ENCODE measurements at regions not wholly inside any gene's neighbourhood (a gene's known extent, or its start where the extent isn't known, plus 50 kb on each side); places are given as distances from the start of the nearest gene placed in this dataset.

DNA sequence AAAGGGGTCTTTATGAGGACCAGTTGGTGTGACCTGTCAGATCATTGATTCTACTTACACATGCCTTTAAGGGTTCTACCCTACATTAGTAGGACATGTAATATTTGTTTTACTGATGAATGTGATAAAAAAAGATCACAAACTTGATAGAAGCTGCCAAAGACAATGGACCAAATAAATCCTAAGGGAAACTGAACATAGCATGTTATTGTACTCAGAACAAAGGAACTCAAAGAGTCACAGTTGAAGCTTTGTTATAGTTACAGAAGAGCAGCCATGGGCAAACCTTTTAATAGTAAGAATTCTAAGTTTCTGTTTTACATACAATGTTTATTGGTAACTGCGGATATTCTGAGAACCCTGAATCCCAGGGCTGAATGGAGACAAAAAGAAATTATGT, 780.1 kb downstream of the SLITRK6 start:
- Histone ChIP-seq H3K4me1 (no peaks in the 10 kb centered on the region), H3K4me3 (no peak overlapping the region), H3K27ac (no peak overlapping the region), H3K27me3 (ENCODE audit: insufficient read depth in 3 of 3, low read length in 2 of 3) (no peaks in the 10 kb centered on the region), H3K36me3 (ENCODE audit: insufficient read depth in 1 of 2, low read depth in 1 of 2) (no peaks in the 10 kb centered on the region), H3K9me3 (no peaks in the 10 kb centered on the region)
- DNase-seq (no peak), ATAC-seq (no peak)
- intact Hi-C loops (cut with DNase I) = no loop called here
- WGBS, 3 donors = 86 to 91% (median 86%) methylated on average over 1 of the region's 1 CpG
- TF ChIP-seq, protein P1, sequence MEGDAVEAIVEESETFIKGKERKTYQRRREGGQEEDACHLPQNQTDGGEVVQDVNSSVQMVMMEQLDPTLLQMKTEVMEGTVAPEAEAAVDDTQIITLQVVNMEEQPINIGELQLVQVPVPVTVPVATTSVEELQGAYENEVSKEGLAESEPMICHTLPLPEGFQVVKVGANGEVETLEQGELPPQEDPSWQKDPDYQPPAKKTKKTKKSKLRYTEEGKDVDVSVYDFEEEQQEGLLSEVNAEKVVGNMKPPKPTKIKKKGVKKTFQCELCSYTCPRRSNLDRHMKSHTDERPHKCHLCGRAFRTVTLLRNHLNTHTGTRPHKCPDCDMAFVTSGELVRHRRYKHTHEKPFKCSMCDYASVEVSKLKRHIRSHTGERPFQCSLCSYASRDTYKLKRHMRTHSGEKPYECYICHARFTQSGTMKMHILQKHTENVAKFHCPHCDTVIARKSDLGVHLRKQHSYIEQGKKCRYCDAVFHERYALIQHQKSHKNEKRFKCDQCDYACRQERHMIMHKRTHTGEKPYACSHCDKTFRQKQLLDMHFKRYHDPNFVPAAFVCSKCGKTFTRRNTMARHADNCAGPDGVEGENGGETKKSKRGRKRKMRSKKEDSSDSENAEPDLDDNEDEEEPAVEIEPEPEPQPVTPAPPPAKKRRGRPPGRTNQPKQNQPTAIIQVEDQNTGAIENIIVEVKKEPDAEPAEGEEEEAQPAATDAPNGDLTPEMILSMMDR (IDR thresholded peaks at IDR 0.05) = no peak

DNA sequence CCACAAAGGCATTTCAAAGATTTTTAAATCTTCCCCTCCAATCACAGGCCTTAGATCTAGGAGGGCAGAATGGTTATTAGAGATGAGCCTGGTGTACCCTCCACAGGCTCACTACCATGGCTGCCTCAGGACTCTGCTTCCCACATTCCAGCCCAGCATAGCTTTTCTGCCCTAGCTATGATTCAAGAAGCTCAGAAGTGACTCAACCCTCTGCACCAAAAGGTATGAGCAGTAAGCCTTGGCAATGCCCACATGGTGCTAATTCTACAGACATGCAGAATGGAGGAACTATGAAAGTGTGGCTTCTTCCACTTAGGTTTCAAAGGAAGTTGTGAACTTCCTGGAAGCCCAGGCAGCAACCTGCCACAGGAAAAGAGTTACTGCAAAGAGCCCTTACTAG, 786.2 kb downstream of the SLITRK6 start:
- ATAC-seq (no peak), DNase-seq (no peak)
- no peaks in the 10 kb centered on the region for H3K36me3 ChIP-seq (ENCODE audit: insufficient read depth in 1 of 2, low read depth in 1 of 2)
- no peaks in the 10 kb centered on the region for H3K9me3 ChIP-seq
- TF ChIP-seq, protein P1 (IDR thresholded peaks at IDR 0.05) = no peak
- intact Hi-C loops (cut with DNase I) = no loop called here
- H3K4me1 ChIP-seq = no peaks in the 10 kb centered on the region
- no peak overlapping the region for H3K4me3 ChIP-seq
- no peak overlapping the region for H3K27ac ChIP-seq
- H3K27me3 ChIP-seq (ENCODE audit: insufficient read depth in 3 of 3, low read length in 2 of 3) = no peaks in the 10 kb centered on the region

DNA sequence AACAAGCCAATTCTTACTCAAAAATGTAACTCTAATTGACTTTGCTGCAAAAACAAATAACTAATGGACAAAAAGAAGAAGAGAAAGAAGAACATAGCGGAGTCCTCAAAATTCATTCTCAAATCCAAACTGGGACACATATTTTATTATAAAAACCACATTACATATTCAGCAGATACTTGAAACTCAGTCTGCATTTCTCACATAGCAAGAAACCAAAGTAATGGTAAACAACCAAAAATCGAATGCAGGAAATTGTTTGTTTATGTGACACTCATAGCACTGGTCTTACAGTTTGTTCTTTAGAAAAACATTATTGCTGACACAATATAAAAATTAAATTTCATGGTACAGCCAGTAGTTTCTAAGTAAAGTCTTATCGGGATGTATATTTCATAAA, 789.8 kb downstream of the SLITRK6 start:
- no peaks in the 10 kb centered on the region for H3K27me3 ChIP-seq (ENCODE audit: insufficient read depth in 3 of 3, low read length in 2 of 3)
- DNase-seq (no peak), ATAC-seq (no peak)
- H3K4me3 ChIP-seq = no peak overlapping the region
- TF ChIP-seq, protein P1 (IDR thresholded peaks at IDR 0.05) = no peak
- H3K9me3 ChIP-seq = no peaks in the 10 kb centered on the region
- intact Hi-C loops (cut with DNase I) = no loop called here
- H3K4me1 ChIP-seq = no peaks in the 10 kb centered on the region
- H3K27ac ChIP-seq = no peak overlapping the region
- 81 to 87% (median 83%) methylated on average over 3 of the region's 3 CpGs for WGBS, 3 donors
- no peaks in the 10 kb centered on the region for H3K36me3 ChIP-seq (ENCODE audit: insufficient read depth in 1 of 2, low read depth in 1 of 2)

DNA sequence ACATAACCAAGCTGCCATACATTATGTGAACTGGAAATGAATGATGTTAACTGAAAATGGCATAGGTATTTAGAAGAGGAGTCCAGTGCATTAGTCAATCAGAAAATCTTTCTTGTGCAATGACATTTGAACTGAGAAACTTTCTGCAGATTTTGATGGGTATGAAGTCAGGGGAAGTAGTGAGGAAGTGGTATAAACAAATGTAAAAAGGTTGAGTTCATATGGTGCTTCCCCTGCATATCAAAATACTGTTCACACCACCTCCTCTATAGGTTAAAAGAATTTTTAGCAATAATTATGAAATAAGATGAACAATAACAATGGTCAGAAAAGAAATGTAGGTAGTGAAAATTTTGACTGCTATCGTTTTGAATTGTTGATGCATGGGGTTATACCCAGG, 800.0 kb downstream of the SLITRK6 start:
- no peak overlapping the region for H3K27ac ChIP-seq
- H3K9me3 ChIP-seq = peaks cover 3% of the 10 kb centered on the region
- no peaks in the 10 kb centered on the region for H3K36me3 ChIP-seq (ENCODE audit: insufficient read depth in 1 of 2, low read depth in 1 of 2)
- no peaks in the 10 kb centered on the region for H3K27me3 ChIP-seq (ENCODE audit: insufficient read depth in 3 of 3, low read length in 2 of 3)
- DNase-seq (no peak), ATAC-seq (no peak)
- intact Hi-C loops (cut with DNase I) = no loop called here
- TF ChIP-seq, protein P1 (IDR thresholded peaks at IDR 0.05) = no peak
- H3K4me1 ChIP-seq = no peaks in the 10 kb centered on the region
- no peak overlapping the region for H3K4me3 ChIP-seq
- 81 to 95% (median 90%) methylated on average over 1 of the region's 1 CpG for WGBS, 3 donors

DNA sequence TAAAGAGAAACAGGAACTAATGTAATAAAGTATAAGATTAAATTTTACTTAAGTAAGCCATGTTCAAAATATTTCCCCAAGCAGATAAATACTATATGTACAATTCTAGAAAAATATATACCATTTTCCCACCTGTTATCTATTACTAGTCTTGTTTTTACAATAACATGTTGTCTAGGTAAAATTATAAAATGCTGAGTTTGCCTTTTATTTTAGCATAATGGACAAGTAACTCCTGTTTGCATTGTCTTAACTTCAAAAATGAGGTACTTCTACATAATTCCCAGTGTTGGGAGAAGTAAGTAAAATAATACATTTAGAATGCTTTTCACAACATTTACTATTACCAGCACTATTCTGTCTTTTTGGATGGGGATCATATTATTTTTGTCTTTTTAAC, 800.5 kb downstream of the SLITRK6 start:
- Histone ChIP-seq H3K4me3 (no peak overlapping the region), H3K9me3 (peaks cover 3% of the 10 kb centered on the region), H3K27ac (no peak overlapping the region), H3K36me3 (ENCODE audit: insufficient read depth in 1 of 2, low read depth in 1 of 2) (no peaks in the 10 kb centered on the region), H3K27me3 (ENCODE audit: insufficient read depth in 3 of 3, low read length in 2 of 3) (no peaks in the 10 kb centered on the region), H3K4me1 (no peaks in the 10 kb centered on the region)
- DNase-seq (no peak), ATAC-seq (no peak)
- TF ChIP-seq, protein P1 (IDR thresholded peaks at IDR 0.05) = no peak
- intact Hi-C loops (cut with DNase I) = no loop called here
